ENCODE measurements at regions not wholly inside any gene's neighbourhood (a gene's known extent, or its start where the extent isn't known, plus 50 kb on each side); places are given as distances from the start of the nearest gene placed in this dataset.

DNA sequence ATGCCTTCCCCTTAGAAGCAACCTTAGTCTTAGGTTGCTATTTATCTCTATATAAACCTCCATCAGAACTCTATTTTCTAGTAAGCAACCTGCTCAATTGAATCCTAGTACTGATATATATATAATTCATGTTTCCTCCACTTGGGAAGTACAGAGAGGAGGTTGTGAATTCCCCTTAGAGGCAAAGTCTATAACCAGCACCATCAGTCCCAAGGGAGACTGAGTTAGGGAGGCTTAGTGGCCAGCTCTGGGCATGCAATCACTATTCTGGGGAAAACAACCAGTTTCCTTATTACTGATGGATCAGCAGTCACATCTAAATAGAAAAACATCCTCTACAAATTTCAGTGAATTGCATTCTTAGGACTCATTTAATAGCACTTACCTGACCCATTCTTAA lies 489.1 kb downstream of the RMST start:
- TF ChIP-seq, protein P1, sequence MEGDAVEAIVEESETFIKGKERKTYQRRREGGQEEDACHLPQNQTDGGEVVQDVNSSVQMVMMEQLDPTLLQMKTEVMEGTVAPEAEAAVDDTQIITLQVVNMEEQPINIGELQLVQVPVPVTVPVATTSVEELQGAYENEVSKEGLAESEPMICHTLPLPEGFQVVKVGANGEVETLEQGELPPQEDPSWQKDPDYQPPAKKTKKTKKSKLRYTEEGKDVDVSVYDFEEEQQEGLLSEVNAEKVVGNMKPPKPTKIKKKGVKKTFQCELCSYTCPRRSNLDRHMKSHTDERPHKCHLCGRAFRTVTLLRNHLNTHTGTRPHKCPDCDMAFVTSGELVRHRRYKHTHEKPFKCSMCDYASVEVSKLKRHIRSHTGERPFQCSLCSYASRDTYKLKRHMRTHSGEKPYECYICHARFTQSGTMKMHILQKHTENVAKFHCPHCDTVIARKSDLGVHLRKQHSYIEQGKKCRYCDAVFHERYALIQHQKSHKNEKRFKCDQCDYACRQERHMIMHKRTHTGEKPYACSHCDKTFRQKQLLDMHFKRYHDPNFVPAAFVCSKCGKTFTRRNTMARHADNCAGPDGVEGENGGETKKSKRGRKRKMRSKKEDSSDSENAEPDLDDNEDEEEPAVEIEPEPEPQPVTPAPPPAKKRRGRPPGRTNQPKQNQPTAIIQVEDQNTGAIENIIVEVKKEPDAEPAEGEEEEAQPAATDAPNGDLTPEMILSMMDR (IDR thresholded peaks at IDR 0.05): no peak
- TF ChIP-seq TAF1 (IDR thresholded peaks at IDR 0.05; ENCODE audit: borderline replicate concordance, low read depth, low read length): no peak

Data from SK-N-SH (cell line).